ENCODE measurements at regions not wholly inside any gene's neighbourhood (a gene's known extent, or its start where the extent isn't known, plus 50 kb on each side); places are given as distances from the start of the nearest gene placed in this dataset.
"Not testable (repeated sequence)": the region's sequence is repeated elsewhere in the genome, so short reads cannot be mapped to it uniquely, and the experiment has no call there.

- DNase-seq = no peak
These were observed 159.8 kb downstream of the SLITRK1 start for GRCh38 chr13:83722443-83722842.

DNA sequence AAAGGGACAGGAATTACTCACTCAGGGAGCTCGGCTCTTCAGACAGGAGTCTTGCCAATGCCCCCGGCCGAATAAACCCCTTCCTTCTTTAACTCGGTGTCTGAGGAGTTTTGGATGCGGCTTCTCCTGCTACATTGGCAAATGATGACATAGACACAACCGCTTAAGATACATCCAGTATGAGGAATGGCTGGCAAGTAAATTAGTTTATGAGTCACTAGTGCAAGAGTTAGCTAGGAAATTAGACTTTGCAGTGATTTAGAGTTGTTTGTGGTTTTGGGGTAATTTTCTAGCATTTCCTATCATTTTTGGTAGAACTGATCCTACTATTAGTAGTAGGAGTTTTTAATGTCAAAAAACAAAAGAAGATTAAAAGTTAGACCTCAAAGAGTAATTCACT lies 166.2 kb downstream of the SLITRK1 start:
- DNase-seq = no peak

DNA sequence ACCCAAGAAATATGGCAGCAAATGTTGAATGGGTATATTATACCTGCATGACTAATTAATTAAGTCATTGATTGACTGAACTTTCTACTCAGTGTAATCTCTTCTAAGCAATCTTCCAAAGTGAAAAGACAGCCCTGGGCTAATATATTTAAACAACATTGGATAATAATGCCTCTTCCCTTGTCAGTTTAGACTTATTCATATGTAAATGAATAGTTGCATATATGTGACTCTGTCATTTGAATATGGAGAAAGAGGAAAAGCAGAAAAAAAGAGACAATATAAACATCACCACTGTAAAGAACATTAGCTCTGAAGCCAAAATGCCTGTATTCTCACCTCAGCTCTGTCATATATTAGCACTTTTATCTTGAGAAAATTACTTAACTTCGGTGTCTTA lies 168.0 kb downstream of the SLITRK1 start:
- no peak for DNase-seq

DNA sequence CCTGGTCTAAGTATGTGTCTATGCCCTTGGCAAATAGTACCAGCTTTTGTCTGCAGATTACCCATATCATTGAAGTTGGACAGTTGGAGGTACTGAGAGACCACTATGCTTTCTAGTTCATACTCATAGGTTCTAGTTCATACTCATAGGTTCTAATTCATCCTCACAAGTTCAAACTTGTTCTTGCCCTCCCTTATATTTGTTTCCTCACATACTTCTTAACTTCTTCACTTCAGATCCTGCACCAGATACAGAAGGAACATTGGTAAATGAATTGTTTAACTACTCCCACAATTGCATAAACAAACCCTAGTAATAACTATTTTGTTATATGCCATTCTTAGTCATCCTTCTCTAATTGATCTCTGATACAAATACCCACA lies 172.2 kb downstream of the SLITRK1 start:
- DNase-seq = no peak

GRCh38 chr13:83709426-83710132 lies 172.7 kb downstream of the SLITRK1 start:
- no peak for DNase-seq

- no peak for DNase-seq
These were observed 180.3 kb downstream of the SLITRK1 start for GRCh38 chr13:83702021-83702420.

DNA sequence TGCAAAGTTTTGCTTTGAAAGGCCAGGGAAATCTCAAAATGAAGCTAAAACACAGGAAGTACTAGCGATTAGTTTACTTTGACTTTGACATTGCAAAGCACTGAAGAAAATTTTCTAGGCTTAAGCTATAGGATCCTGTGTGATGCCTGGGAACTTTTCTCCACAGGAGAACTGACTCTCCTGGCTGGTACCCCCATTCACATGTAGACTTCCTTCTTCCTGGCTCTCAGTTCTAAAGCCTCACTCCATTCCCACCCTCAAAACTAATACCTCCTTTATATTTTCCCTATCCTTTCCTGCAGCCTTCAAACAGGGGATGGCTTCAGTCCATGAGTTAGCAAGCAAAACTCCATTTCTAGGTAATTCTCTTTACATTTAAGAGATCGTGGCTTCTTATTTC lies 189.5 kb downstream of the SLITRK1 start:
- DNase-seq = no peak

- no peak for DNase-seq
These were observed 190.3 kb downstream of the SLITRK1 start for GRCh38 chr13:83691966-83692365.

DNA sequence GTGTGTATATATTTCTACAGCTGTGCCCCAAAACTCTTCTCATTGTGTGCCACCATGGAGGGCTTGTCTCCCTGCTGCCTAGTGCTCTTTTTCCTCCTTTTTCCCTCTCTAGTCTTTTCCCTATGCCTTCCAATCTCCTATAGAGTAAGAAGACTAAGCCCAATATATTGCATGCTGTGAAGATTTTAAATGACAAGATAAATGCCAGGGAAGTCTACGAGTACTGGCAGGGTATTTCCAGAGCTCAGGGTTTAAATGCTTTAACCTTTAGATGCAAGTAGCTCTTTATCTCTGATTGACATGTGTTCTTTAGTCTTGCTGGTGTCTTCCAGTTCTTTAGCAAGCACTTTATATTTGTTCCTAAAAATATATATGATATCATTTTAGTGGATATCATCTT lies 200.7 kb downstream of the SLITRK1 start:
- no peak for DNase-seq

DNA sequence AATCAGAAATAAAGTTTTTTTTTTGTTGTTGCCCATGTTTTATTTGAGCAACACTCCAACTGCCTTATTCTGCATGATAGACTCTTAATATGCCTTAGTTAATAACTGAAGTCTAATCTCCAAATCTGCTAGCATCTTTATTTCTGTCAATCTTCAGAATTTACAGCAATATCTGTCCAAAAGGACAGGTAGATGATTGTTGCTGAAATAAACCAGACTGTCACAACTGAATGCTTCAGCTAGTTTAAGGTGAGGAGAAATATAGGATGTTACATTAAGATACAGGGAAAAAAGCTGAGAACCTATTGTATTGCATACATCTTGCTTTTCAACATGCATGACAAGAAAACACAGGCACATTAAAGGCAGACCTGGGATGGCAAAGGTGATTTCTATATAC lies 204.3 kb downstream of the SLITRK1 start:
- no peak for DNase-seq

GRCh38 chr13:83672612-83673011 lies 209.7 kb downstream of the SLITRK1 start:
- DNase-seq = no peak

DNA sequence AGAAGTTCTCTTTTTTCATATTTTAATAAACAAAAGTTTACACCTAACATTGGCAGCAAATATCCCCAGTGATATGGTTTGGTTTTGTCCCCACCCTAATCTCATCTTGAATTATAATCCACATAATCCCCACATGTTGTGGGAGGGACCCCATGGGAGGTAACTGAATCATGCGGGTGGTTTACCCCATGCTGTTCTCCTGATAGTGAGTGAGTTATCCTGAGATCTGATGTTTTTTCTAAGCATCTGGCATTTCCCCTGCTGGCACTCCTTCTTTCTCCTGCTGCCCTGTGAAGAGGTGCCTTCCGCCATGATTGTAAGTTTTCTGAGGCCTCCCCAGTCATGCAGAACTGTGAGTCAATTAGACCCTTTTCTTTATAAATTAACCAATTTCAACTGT lies 214.7 kb downstream of the SLITRK1 start:
- DNase-seq = no peak

GRCh38 chr13:83666141-83666540 lies 216.1 kb downstream of the SLITRK1 start:
- DNase-seq = no peak

DNA sequence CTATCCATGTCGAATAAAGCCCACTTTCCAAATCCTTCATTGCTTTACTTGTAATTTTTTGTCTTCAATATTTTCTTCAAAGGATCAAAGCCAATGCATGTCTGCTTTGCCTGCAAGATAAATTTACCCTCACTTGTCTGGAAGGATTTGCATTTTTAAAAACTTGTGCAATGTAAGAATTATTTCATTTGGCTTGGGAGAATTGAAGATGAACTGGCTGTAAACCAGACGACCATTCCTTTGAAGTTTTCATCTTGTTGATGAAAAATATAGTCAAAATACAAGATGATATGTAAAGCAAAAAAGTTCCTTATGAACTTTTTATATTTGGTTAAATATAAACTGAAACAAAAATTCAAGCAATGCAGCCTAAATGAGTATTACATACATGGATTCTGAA lies 225.0 kb downstream of the SLITRK1 start:
- no peak for DNase-seq

GRCh38 chr13:83642617-83643016 lies 239.7 kb downstream of the SLITRK1 start:
- DNase-seq = not testable (repeated sequence)

GRCh38 chr13:83634601-83635000 lies 247.7 kb downstream of the SLITRK1 start:
- no peak for DNase-seq

GRCh38 chr13:83633746-83634145 lies 248.5 kb downstream of the SLITRK1 start:
- DNase-seq = no peak

GRCh38 chr13:83622422-83622784 lies 259.9 kb downstream of the SLITRK1 start:
- no peak for DNase-seq

- no peak for DNase-seq
These were observed 260.4 kb downstream of the SLITRK1 start for GRCh38 chr13:83621765-83622421.

DNA sequence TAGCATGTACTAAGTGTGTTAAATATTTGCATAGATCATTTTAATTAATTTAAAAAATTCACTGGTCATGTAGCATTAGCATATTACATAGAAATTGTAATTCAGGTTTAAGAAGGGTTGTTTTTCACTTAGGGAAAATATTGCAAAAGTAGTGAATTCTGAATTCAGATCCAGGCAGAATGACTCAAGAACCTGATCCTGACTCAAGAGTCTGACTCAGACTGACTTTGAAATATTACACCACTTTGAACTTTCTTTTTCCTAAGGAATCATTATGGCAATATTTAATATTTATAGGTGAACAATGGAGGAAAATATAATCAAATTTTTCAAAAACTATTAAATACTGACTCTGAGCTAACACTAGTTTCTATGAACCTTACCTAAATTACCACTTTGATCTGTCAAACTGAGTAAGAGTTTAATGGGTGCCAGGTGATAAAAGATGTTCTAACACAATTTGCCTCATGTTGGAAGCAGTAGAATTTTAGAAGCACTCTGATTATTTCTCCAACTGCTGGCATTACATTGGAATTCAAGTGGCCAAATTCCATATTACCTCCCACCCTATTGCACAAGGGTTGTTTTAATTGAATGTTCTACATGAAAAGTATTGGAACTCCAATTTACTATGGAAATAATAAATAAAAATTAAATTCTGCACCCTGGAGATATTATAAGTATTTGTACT lies 261.6 kb downstream of the SLITRK1 start:
- DNase-seq = no peak

DNA sequence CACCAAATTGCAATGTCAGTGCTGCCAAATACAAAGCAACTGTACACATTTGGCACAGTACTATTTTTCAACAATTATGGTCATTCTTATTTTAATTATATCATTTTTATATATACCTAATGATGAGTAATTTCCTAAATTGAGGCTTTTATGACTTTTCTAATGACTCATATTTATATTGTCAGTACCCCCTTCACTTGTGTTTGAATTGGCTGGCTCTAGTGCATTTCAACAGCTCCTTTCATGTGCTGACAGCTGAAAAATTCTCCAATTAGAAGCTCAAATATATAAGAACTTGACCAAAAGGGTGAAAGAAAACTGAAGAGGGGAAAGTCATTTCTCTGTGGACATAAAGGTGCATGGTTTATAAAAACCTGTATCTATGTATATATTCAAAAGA lies 263.3 kb downstream of the SLITRK1 start:
- DNase-seq = no peak

GRCh38 chr13:83613524-83613923 lies 268.8 kb downstream of the SLITRK1 start:
- no peak for DNase-seq

GRCh38 chr13:83601539-83601938 lies 280.7 kb downstream of the SLITRK1 start:
- DNase-seq = no peak

GRCh38 chr13:83592095-83592494 lies 290.2 kb downstream of the SLITRK1 start:
- no peak for DNase-seq

Measured in NCI-H2107 (cell line).